B cell (primary cell): ENCODE measurements at regions not wholly inside any gene's neighbourhood (a gene's known extent, or its start where the extent isn't known, plus 50 kb on each side); places are given as distances from the start of the nearest gene placed in this dataset.

Source experiments
- ATAC-seq: fragments of 200-7000 bp; cut with Tn5 transposase; one replicate; pipeline ENCODE4 v1.10.0; 2021; ENCODE audit warnings: low read depth, mild to moderate bottlenecking, moderate number of reproducible peaks, moderate library complexity
- CTCF ChIA-PET: fragments of 350-600 bp; sonication (Branson Sonifier 250); formaldehyde crosslinking; loops from one replicate; lab custom pipeline; 2021; ENCODE audit warnings: antibody characterized with exemption, inconsistent platforms; lab: Charles Lee
- POLR2A ChIA-PET: fragments of 350-600 bp; sonication (Branson Sonifier 250); formaldehyde crosslinking; loops from one replicate; lab custom pipeline; 2021; ENCODE audit warnings: antibody characterized with exemption; lab: Charles Lee
- DNase-seq: peaks from one replicate; pipeline ENCODE4 v3.0.0; 2013
- H2AFZ ChIP-seq: 2 replicates; pipeline ENCODE4 v1.6.1; 2012; ENCODE audit warnings: mild to moderate bottlenecking, low read depth, low read length; ENCODE audit not compliant: insufficient read depth, poor library complexity, severe bottlenecking
- H3K27ac ChIP-seq, 2 donors: 1 replicate in 1 of 2; 2 replicates in 1 of 2; pipeline ENCODE4 v1.5.1; 2012 to 2013; ENCODE audit warnings: low read length in 2 of 2, mild to moderate bottlenecking in 2 of 2, moderate library complexity in 1 of 2
- H3K27me3 ChIP-seq, 4 experiments: fragments of 200-600 bp in 1 of 4; sonication (generic) in 1 of 4; replicated peaks in 1 of 4; 1 replicate in 2 of 4; 2 replicates in 2 of 4; pipeline versions ENCODE4 v1.6.1 to v1.7.0; 2013 to 2016; ENCODE audit warnings: low read length in 3 of 4, mild to moderate bottlenecking in 2 of 4, mixed read lengths in 1 of 4, moderate library complexity in 1 of 4; ENCODE audit not compliant: insufficient read depth in 4 of 4, control insufficient read depth in 3 of 4; ENCODE audit errors: control extremely low read depth in 1 of 4
- H3K36me3 ChIP-seq, 2 experiments: replicated peaks in 1 of 2; 1 replicate in 1 of 2; 2 replicates in 1 of 2; pipeline versions ENCODE4 v1.6.1 to v1.7.1; 2013; ENCODE audit warnings: low read length in 1 of 2; ENCODE audit not compliant: insufficient read depth in 2 of 2, control insufficient read depth in 1 of 2; ENCODE audit errors: control extremely low read depth in 1 of 2, extremely low read depth in 1 of 2
- H3K4me1 ChIP-seq, 2 donors: fragments of 200-600 bp in 1 of 2; sonication (generic) in 1 of 2; 1 replicate in 1 of 2; 2 replicates in 1 of 2; pipeline versions ENCODE4 v1.5.1 to v1.6.1; 2013 to 2017; ENCODE audit warnings: low read length in 2 of 2; ENCODE audit not compliant: control insufficient read depth in 2 of 2, insufficient read depth in 2 of 2
- H3K4me2 ChIP-seq: replicated peaks from 2 replicates; pipeline ENCODE3; 2012; ENCODE audit warnings: mild to moderate bottlenecking, low read depth, low read length; ENCODE audit not compliant: poor library complexity, severe bottlenecking
- H3K4me3 ChIP-seq, 5 experiments: fragments of 200-600 bp in 1 of 5; sonication (generic) in 1 of 5; 1 replicate in 3 of 5; 2 replicates in 2 of 5; pipeline versions ENCODE4 v1.5.1 to v1.7.0; 2011 to 2016; ENCODE audit warnings: low read length in 4 of 5, mild to moderate bottlenecking in 4 of 5, low read depth in 2 of 5, control low read depth in 1 of 5, moderate library complexity in 1 of 5; ENCODE audit not compliant: insufficient read depth in 1 of 5; ENCODE audit errors: control extremely low read depth in 1 of 5, extremely low read depth in 1 of 5
- H3K79me2 ChIP-seq: fragments of 200-600 bp; sonication (generic); one replicate; pipeline ENCODE4 v1.6.0; 2016; ENCODE audit warnings: low read length; ENCODE audit not compliant: control insufficient read depth, insufficient read depth
- H3K9ac ChIP-seq: fragments of 200-600 bp; sonication (generic); 2 replicates; pipeline ENCODE4 v1.6.1; 2017; ENCODE audit warnings: mild to moderate bottlenecking, low read length, moderate library complexity
- H3K9me3 ChIP-seq, 3 donors: one replicate each; pipeline versions ENCODE4 v1.6.1 to v1.7.1; 2013; ENCODE audit warnings: low read length in 2 of 3; ENCODE audit not compliant: control insufficient read depth in 2 of 3, insufficient read depth in 1 of 3; ENCODE audit errors: control extremely low read depth in 1 of 3
- H4K20me1 ChIP-seq: 2 replicates; pipeline ENCODE4 v1.6.0; 2012; ENCODE audit warnings: mild to moderate bottlenecking, low read length; ENCODE audit not compliant: insufficient read depth, control insufficient read depth, poor library complexity, severe bottlenecking
- H3K27ac Mint-ChIP-seq: one replicate; pipeline ENCODE4 v1.8.0; 2021; ENCODE audit warnings: mixed read lengths
- H3K27me3 Mint-ChIP-seq: one replicate; pipeline ENCODE4 v1.8.0; 2021; ENCODE audit warnings: mixed read lengths
- H3K4me1 Mint-ChIP-seq: one replicate; pipeline ENCODE4 v1.8.0; 2021; ENCODE audit warnings: mixed read lengths
- H3K4me3 Mint-ChIP-seq: one replicate; pipeline ENCODE4 v1.8.0; 2021; ENCODE audit warnings: mixed read lengths
- H3K9me3 Mint-ChIP-seq: one replicate; pipeline ENCODE4 v1.8.0; 2022; ENCODE audit warnings: mixed read lengths; ENCODE audit not compliant: insufficient read depth
- EZH2 ChIP-seq: IDR thresholded peaks from 2 replicates; pipeline ENCODE4 v1.6.1; 2012; ENCODE audit warnings: borderline replicate concordance, low read depth, mild to moderate bottlenecking, moderate library complexity, low read length; ENCODE audit not compliant: insufficient read depth, poor library complexity, severe bottlenecking
- WGBS: methylation state at CpG from one replicate; pipeline ENCODE4 v1.1.5; 2013; ENCODE audit warnings: missing lambda C conversion rate; ENCODE audit not compliant: insufficient coverage; 5-methylcytosine and 5-hydroxymethylcytosine counted together
- intact Hi-C: fragments of 100-400 bp; cut with micrococcal nuclease; formaldehyde crosslinking; loops from one replicate; pipeline ENCODE4 v1.10.0; 2022
- TF ChIP-seq, protein P1 (sequence below): fragments of 200-600 bp; IDR thresholded peaks from one replicate; pipeline ENCODE4 v1.8.0; 2022; ENCODE audit warnings: antibody characterized with exemption, mild to moderate bottlenecking

DNA sequence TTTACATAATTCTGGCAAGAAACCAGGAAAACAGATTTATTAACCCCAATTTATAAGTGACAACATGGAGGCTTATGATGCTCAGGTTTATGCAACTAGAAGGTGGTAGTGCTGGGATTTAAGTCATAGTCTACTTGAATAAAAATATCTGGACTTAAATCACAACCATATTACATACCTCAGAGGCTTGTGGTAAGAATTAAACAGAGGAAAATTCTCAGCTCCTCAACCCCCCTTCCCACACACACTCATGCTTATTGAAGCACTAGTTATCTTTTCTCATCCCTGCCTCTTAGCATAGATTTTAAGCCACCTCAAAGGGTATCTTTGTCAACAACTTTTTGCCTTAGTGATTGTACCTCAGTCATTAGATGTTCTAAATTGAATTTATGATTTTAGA lies 731.0 kb downstream of the PRELID2 start:
- H4K20me1 ChIP-seq, result no peaks in the 10 kb centered on the region
- H3K9me3 Mint-ChIP-seq, result no peaks in the 10 kb centered on the region
- no peak for ATAC-seq

GRCh38 chr5:145101246-145101645 lies 733.9 kb downstream of the PRELID2 start:
- H3K79me2 ChIP-seq, result no peaks in the 10 kb centered on the region
- no peak overlapping the region for H3K27ac ChIP-seq
- intact Hi-C loops, result no loop called here
- no peak overlapping the region for H3K4me3 Mint-ChIP-seq
- no peak overlapping the region for H3K4me3 ChIP-seq
- no peak overlapping the region for H3K4me2 ChIP-seq
- CTCF ChIA-PET, result no interaction called here
- H3K27me3 Mint-ChIP-seq, result no peaks in the 10 kb centered on the region
- no peak overlapping the region for H3K9ac ChIP-seq
- no peaks in the 10 kb centered on the region for H3K27me3 ChIP-seq
- no CpG with 5 or more reads among the region's 3 CpGs for whole genome bisulfite sequencing
- H3K4me1 Mint-ChIP-seq, result no peaks in the 10 kb centered on the region
- H3K36me3 ChIP-seq, result no peaks in the 10 kb centered on the region
- peaks cover 3% of the 10 kb centered on the region for H3K9me3 Mint-ChIP-seq
- no peak overlapping the region for H3K27ac Mint-ChIP-seq
- DNase-seq (no peak), ATAC-seq (no peak)
- TF ChIP-seq, protein P1, sequence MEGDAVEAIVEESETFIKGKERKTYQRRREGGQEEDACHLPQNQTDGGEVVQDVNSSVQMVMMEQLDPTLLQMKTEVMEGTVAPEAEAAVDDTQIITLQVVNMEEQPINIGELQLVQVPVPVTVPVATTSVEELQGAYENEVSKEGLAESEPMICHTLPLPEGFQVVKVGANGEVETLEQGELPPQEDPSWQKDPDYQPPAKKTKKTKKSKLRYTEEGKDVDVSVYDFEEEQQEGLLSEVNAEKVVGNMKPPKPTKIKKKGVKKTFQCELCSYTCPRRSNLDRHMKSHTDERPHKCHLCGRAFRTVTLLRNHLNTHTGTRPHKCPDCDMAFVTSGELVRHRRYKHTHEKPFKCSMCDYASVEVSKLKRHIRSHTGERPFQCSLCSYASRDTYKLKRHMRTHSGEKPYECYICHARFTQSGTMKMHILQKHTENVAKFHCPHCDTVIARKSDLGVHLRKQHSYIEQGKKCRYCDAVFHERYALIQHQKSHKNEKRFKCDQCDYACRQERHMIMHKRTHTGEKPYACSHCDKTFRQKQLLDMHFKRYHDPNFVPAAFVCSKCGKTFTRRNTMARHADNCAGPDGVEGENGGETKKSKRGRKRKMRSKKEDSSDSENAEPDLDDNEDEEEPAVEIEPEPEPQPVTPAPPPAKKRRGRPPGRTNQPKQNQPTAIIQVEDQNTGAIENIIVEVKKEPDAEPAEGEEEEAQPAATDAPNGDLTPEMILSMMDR, result no peak
- TF ChIP-seq EZH2, result no peak
- H3K9me3 ChIP-seq, result no peaks in the 10 kb centered on the region
- POLR2A ChIA-PET, result no interaction called here
- H3K4me1 ChIP-seq, result no peaks in the 10 kb centered on the region
- no peaks in the 10 kb centered on the region for H4K20me1 ChIP-seq
- no peak overlapping the region for H2AFZ ChIP-seq

More for the DNA sequence above, 731.0 kb downstream of the PRELID2 start:
- Mint-ChIP-seq H3K4me3 (no peak overlapping the region), H3K27me3 (no peaks in the 10 kb centered on the region), H3K27ac (no peak overlapping the region), H3K4me1 (no peaks in the 10 kb centered on the region)
- no peaks in the 10 kb centered on the region for H3K27me3 ChIP-seq
- H2AFZ ChIP-seq, result no peak overlapping the region
- intact Hi-C loops, result no loop called here
- H3K9me3 ChIP-seq, result no peaks in the 10 kb centered on the region
- no peak overlapping the region for H3K9ac ChIP-seq
- H3K79me2 ChIP-seq, result no peaks in the 10 kb centered on the region
- no peak overlapping the region for H3K4me2 ChIP-seq
- no peak for DNase-seq
- TF ChIP-seq EZH2, result no peak
- TF ChIP-seq, protein P1, result no peak
- ChIA-PET POLR2A (no interaction called here), CTCF (no interaction called here)
- H3K36me3 ChIP-seq, result no peaks in the 10 kb centered on the region
- H3K4me3 ChIP-seq, result no peak overlapping the region
- H3K4me1 ChIP-seq, result no peaks in the 10 kb centered on the region
- no peak overlapping the region for H3K27ac ChIP-seq
